ENCODE measurements at regions not wholly inside any gene's neighbourhood (a gene's known extent, or its start where the extent isn't known, plus 50 kb on each side); places are given as distances from the start of the nearest gene placed in this dataset.
A peak's percentile ranks its signal among the peaks of the same experiment; 100 is the strongest.
"Not testable (repeated sequence)": the region's sequence is repeated elsewhere in the genome, so short reads cannot be mapped to it uniquely, and the experiment has no call there.

GRCh38 chr16:46519063-46519462, 102.1 kb downstream of the SHCBP1 start:
- DNase-seq (ENCODE audit: low spot score) = no peak

- no peak for DNase-seq (ENCODE audit: low spot score)
These were observed 124.5 kb downstream of the SHCBP1 start for GRCh38 chr16:46496701-46497100.

- DNase-seq (ENCODE audit: low spot score) = peak; percentile 18
These were observed 138.3 kb downstream of the SHCBP1 start for GRCh38 chr16:46482895-46483294.

- no peak for DNase-seq (ENCODE audit: low spot score)
These were observed 154.9 kb downstream of the SHCBP1 start for GRCh38 chr16:46466239-46466638.

- DNase-seq (ENCODE audit: low spot score) = not testable (repeated sequence)
These were observed 166.4 kb downstream of the SHCBP1 start for GRCh38 chr16:46454801-46455200.

- no peak for DNase-seq (ENCODE audit: low spot score)
These were observed 192.8 kb downstream of the SHCBP1 start for GRCh38 chr16:46428108-46429061.

- DNase-seq (ENCODE audit: low spot score) = no peak
These were observed 193.7 kb downstream of the SHCBP1 start for GRCh38 chr16:46427340-46428107.

GRCh38 chr16:46426336-46426735, 194.8 kb downstream of the SHCBP1 start:
- no peak for DNase-seq (ENCODE audit: low spot score)

GRCh38 chr16:46404028-46404427, 217.2 kb downstream of the SHCBP1 start:
- no peak for DNase-seq (ENCODE audit: low spot score)

GRCh38 chr16:46398559-46398958, 222.6 kb downstream of the SHCBP1 start:
- not testable (repeated sequence) for DNase-seq (ENCODE audit: low spot score)

- not testable (repeated sequence) for DNase-seq (ENCODE audit: low spot score)
These were observed 224.3 kb downstream of the SHCBP1 start for GRCh38 chr16:46396883-46397270.

GRCh38 chr16:46396131-46396882, 224.9 kb downstream of the SHCBP1 start:
- peak; percentile 7 for DNase-seq (ENCODE audit: low spot score)

GRCh38 chr16:46395391-46395921, 225.7 kb downstream of the SHCBP1 start:
- DNase-seq (ENCODE audit: low spot score) = peak; percentile 3

- not testable (repeated sequence) for DNase-seq (ENCODE audit: low spot score)
These were observed 226.2 kb downstream of the SHCBP1 start for GRCh38 chr16:46394963-46395362.

GRCh38 chr16:46394149-46394548, 227.0 kb downstream of the SHCBP1 start:
- peak; percentile 36 for DNase-seq (ENCODE audit: low spot score)

GRCh38 chr16:46392930-46393722, 228.1 kb downstream of the SHCBP1 start:
- peak; percentile 50 for DNase-seq (ENCODE audit: low spot score)

GRCh38 chr16:46390660-46391462, 230.3 kb downstream of the SHCBP1 start:
- peak; percentile 4 for DNase-seq (ENCODE audit: low spot score)

GRCh38 chr16:46389561-46390041, 231.6 kb downstream of the SHCBP1 start:
- peak; percentile 84 for DNase-seq (ENCODE audit: low spot score)

- not testable (repeated sequence) for DNase-seq (ENCODE audit: low spot score)
These were observed 232.2 kb downstream of the SHCBP1 start for GRCh38 chr16:46388939-46389491.

- DNase-seq (ENCODE audit: low spot score) = not testable (repeated sequence)
These were observed 232.8 kb downstream of the SHCBP1 start for GRCh38 chr16:46388354-46388753.
